HFFc6 (cell line): ENCODE measurements at regions not wholly inside any gene's neighbourhood (a gene's known extent, or its start where the extent isn't known, plus 50 kb on each side); places are given as distances from the start of the nearest gene placed in this dataset.

Source experiments
- DNase-seq: peaks from one replicate; pipeline ENCODE4 v3.0.0-alpha.2; 2018
- H3K27ac Mint-ChIP-seq: 2 replicates; pipeline ENCODE4 v1.8.0; 2020; ENCODE audit warnings: mild to moderate bottlenecking, mixed read lengths
- H3K27me3 Mint-ChIP-seq: 2 replicates; pipeline ENCODE4 v1.8.0; 2021; ENCODE audit warnings: mild to moderate bottlenecking, moderate library complexity, mixed read lengths; ENCODE audit not compliant: insufficient read depth
- H3K36me3 Mint-ChIP-seq: 2 replicates; pipeline ENCODE4 v1.8.0; 2021; ENCODE audit warnings: low read depth, mixed read lengths
- H3K4me1 Mint-ChIP-seq: 2 replicates; pipeline ENCODE4 v1.8.0; 2020; ENCODE audit warnings: low read depth, mixed read lengths
- H3K4me3 Mint-ChIP-seq: 2 replicates; pipeline ENCODE4 v1.8.0; 2020; ENCODE audit warnings: mild to moderate bottlenecking, moderate library complexity, mixed read lengths
- H3K9me3 Mint-ChIP-seq: 2 replicates; pipeline ENCODE4 v1.8.0; 2020; ENCODE audit warnings: mild to moderate bottlenecking, mixed read lengths
- CTCF ChIP-seq: fragments of 200-600 bp; sonication (generic); IDR thresholded peaks from 2 replicates; pipeline ENCODE4 v1.5.0; 2021; ENCODE audit warnings: antibody characterized with exemption, mild to moderate bottlenecking

- Mint-ChIP-seq H3K4me3 (no peak overlapping the region), H3K4me1 (peaks cover 5% of the 10 kb centered on the region; the same call in 1 of the 2 replicates), H3K9me3 (no peaks in the 10 kb centered on the region), H3K27ac (no peak overlapping the region), H3K36me3 (no peaks in the 10 kb centered on the region), H3K27me3 (peaks cover 2% of the 10 kb centered on the region; the same call in 1 of the 2 replicates)
- DNase-seq = no peak
- TF ChIP-seq CTCF = no peak
Measured at GRCh38 chr4:89639395-89639794, 197.6 kb downstream of the SNCA start.

GRCh38 chr4:89625599-89626293 lies 211.2 kb downstream of the SNCA start:
- no peak for DNase-seq
- no peak overlapping the region for H3K27ac Mint-ChIP-seq
- no peaks in the 10 kb centered on the region for H3K27me3 Mint-ChIP-seq
- H3K4me3 Mint-ChIP-seq = no peak overlapping the region
- TF ChIP-seq CTCF = no peak
- no peaks in the 10 kb centered on the region for H3K36me3 Mint-ChIP-seq
- H3K4me1 Mint-ChIP-seq = no peaks in the 10 kb centered on the region
- no peaks in the 10 kb centered on the region for H3K9me3 Mint-ChIP-seq

GRCh38 chr4:89619206-89619962 lies 217.6 kb downstream of the SNCA start:
- Mint-ChIP-seq H3K27me3 (peaks cover 3% of the 10 kb centered on the region; the same call in 1 of the 2 replicates), H3K36me3 (no peaks in the 10 kb centered on the region), H3K9me3 (no peaks in the 10 kb centered on the region), H3K27ac (no peak overlapping the region), H3K4me3 (no peak overlapping the region), H3K4me1 (no peaks in the 10 kb centered on the region)
- DNase-seq = no peak
- TF ChIP-seq CTCF = no peak

DNA sequence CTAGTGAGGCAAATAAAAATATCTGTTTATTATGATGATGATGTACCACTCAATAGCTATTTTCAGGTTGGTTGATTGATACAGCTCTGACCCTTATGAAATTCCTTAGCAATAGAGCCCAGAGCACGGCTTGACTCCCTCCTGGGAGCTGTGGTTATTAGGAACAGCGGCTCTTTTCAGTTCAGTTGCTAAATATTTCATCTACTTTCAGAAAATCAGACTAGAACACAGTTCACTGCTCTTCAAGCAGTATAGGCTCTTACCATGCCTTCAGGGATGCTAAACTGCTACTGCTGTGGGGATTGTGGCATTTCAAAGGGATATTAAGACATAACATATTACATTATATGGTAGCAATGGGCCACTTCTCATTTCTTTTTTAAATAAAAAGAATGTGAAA lies 218.8 kb downstream of the SNCA start:
- H3K27ac Mint-ChIP-seq = no peak overlapping the region
- TF ChIP-seq CTCF = no peak
- H3K36me3 Mint-ChIP-seq = no peaks in the 10 kb centered on the region
- no peak for DNase-seq
- H3K9me3 Mint-ChIP-seq = no peaks in the 10 kb centered on the region
- peaks cover 4% of the 10 kb centered on the region; the same call in 1 of the 2 replicates for H3K27me3 Mint-ChIP-seq
- no peaks in the 10 kb centered on the region for H3K4me1 Mint-ChIP-seq
- H3K4me3 Mint-ChIP-seq = no peak overlapping the region

- no peaks in the 10 kb centered on the region for H3K9me3 Mint-ChIP-seq
- DNase-seq = no peak
- no peak overlapping the region for H3K4me3 Mint-ChIP-seq
Measured at GRCh38 chr4:89617317-89617716, 219.6 kb downstream of the SNCA start.

More at GRCh38 chr4:89617317-89617716, 219.6 kb downstream of the SNCA start:
- no peak for TF ChIP-seq CTCF
- H3K36me3 Mint-ChIP-seq = no peaks in the 10 kb centered on the region
- no peaks in the 10 kb centered on the region for H3K4me1 Mint-ChIP-seq
- H3K27ac Mint-ChIP-seq = no peak overlapping the region
- H3K27me3 Mint-ChIP-seq = peaks cover 4% of the 10 kb centered on the region; the same call in 1 of the 2 replicates
